AG09319 (cell line): ENCODE measurements at regions not wholly inside any gene's neighbourhood (a gene's known extent, or its start where the extent isn't known, plus 50 kb on each side); places are given as distances from the start of the nearest gene placed in this dataset.

Source experiments
- DNase-seq: peaks from one replicate; pipeline ENCODE4 v3.0.0-alpha.2; 2010; ENCODE audit warnings: low read depth; ENCODE audit errors: extremely low read depth
- CTCF ChIP-seq: IDR thresholded peaks from 2 replicates; pipeline ENCODE4 v1.5.1; 2011; ENCODE audit warnings: low read depth, mild to moderate bottlenecking, inconsistent platforms, low read length, moderate library complexity

GRCh38 chr11:119855066-119855465 lies 126.1 kb upstream of the NECTIN1 start:
- no peak for TF ChIP-seq CTCF
- no peak for DNase-seq

- no peak for TF ChIP-seq CTCF
- DNase-seq: no peak
Measured at GRCh38 chr11:119854521-119854920, 125.5 kb upstream of the NECTIN1 start.

- no peak for TF ChIP-seq CTCF
- no peak for DNase-seq
Measured at GRCh38 chr11:119853581-119854360, 124.8 kb upstream of the NECTIN1 start.

- no peak for DNase-seq
- no peak for TF ChIP-seq CTCF
Measured at GRCh38 chr11:119852741-119853140, 123.7 kb upstream of the NECTIN1 start.

- no peak for TF ChIP-seq CTCF
- DNase-seq: no peak
Measured at GRCh38 chr11:119850822-119851409, 121.9 kb upstream of the NECTIN1 start.

- no peak for DNase-seq
- TF ChIP-seq CTCF: no peak
Measured at GRCh38 chr11:119849872-119850271, 120.9 kb upstream of the NECTIN1 start.

- DNase-seq: no peak
- TF ChIP-seq CTCF: no peak
Measured at GRCh38 chr11:119847853-119848252, 118.9 kb upstream of the NECTIN1 start.
